AG10803 (cell line): ENCODE measurements at regions not wholly inside any gene's neighbourhood (a gene's known extent, or its start where the extent isn't known, plus 50 kb on each side); places are given as distances from the start of the nearest gene placed in this dataset.
A peak's percentile ranks its signal among the peaks of the same experiment; 100 is the strongest.

Experiments
- DNase-seq: peaks from one replicate; pipeline ENCODE4 v3.0.0; 2010; ENCODE audit warnings: low read depth
- H3K4me3 ChIP-seq: 2 replicates; pipeline ENCODE4 v1.5.1; 2011; ENCODE audit warnings: mild to moderate bottlenecking, low read length, control low read depth
- CTCF ChIP-seq: conservative IDR thresholded peaks from 2 replicates; pipeline ENCODE4 v1.5.1; 2011; ENCODE audit warnings: mild to moderate bottlenecking, low read length, control low read depth, inconsistent platforms

GRCh38 chr4:187883836-187884475, 111.6 kb upstream of the ZFP42 start:
- H3K4me3 ChIP-seq: no peak overlapping the region
- DNase-seq: no peak
- TF ChIP-seq CTCF: no peak

GRCh38 chr4:187887906-187888305, 107.7 kb upstream of the ZFP42 start:
- TF ChIP-seq CTCF: no peak
- H3K4me3 ChIP-seq: no peak overlapping the region
- DNase-seq: no peak

- no peak for TF ChIP-seq CTCF
- no peak overlapping the region for H3K4me3 ChIP-seq
- DNase-seq: no peak
These were observed 105.9 kb upstream of the ZFP42 start for GRCh38 chr4:187889651-187890050.

GRCh38 chr4:187893418-187893817, 102.2 kb upstream of the ZFP42 start:
- TF ChIP-seq CTCF: no peak
- DNase-seq: no peak
- no peak overlapping the region for H3K4me3 ChIP-seq

- no peak overlapping the region for H3K4me3 ChIP-seq
- DNase-seq: no peak
- TF ChIP-seq CTCF: no peak
These were observed 92.5 kb upstream of the ZFP42 start for GRCh38 chr4:187903106-187903505.

GRCh38 chr4:187903700-187904099, 91.9 kb upstream of the ZFP42 start:
- H3K4me3 ChIP-seq: no peak overlapping the region
- DNase-seq: no peak
- TF ChIP-seq CTCF: no peak

- no peak overlapping the region for H3K4me3 ChIP-seq
- DNase-seq: peak; percentile 21
- no peak for TF ChIP-seq CTCF
These were observed 87.5 kb upstream of the ZFP42 start for GRCh38 chr4:187908079-187908561.
